Mammary epithelial cell (primary cell): ENCODE measurements at regions not wholly inside any gene's neighbourhood (a gene's known extent, or its start where the extent isn't known, plus 50 kb on each side); places are given as distances from the start of the nearest gene placed in this dataset.

ENCODE experiments used
- CTCF ChIP-seq, 2 donors: IDR thresholded peaks in 1 of 2; conservative IDR thresholded peaks in 1 of 2; 2 replicates each; pipeline ENCODE4 v1.5.1; 2011 to 2012; ENCODE audit warnings: inconsistent platforms in 2 of 2, low read length in 2 of 2, mild to moderate bottlenecking in 2 of 2, control low read depth in 1 of 2, low read depth in 1 of 2; ENCODE audit not compliant: insufficient read depth in 1 of 2; ENCODE audit errors: extremely low read depth in 1 of 2
- EZH2 ChIP-seq: IDR thresholded peaks from 2 replicates; pipeline ENCODE4 v1.6.1; 2012; ENCODE audit warnings: low read length, inconsistent platforms, borderline replicate concordance

GRCh38 chr18:76264198-76264875 lies 230.7 kb downstream of the ZNF516 start:
- no peak for TF ChIP-seq CTCF (conservative IDR thresholded peaks at IDR 0.05 in 1 of 2, IDR thresholded peaks at IDR 0.05 in 1 of 2; ENCODE audit: extremely low read depth in 1 of 2, insufficient read depth in 1 of 2, low read depth in 1 of 2, low read length in 2 of 2)
- no peak for TF ChIP-seq EZH2
